ENCODE measurements at regions not wholly inside any gene's neighbourhood (a gene's known extent, or its start where the extent isn't known, plus 50 kb on each side); places are given as distances from the start of the nearest gene placed in this dataset.
"Not testable (repeated sequence)": the region's sequence is repeated elsewhere in the genome, so short reads cannot be mapped to it uniquely, and the experiment has no call there.

DNA sequence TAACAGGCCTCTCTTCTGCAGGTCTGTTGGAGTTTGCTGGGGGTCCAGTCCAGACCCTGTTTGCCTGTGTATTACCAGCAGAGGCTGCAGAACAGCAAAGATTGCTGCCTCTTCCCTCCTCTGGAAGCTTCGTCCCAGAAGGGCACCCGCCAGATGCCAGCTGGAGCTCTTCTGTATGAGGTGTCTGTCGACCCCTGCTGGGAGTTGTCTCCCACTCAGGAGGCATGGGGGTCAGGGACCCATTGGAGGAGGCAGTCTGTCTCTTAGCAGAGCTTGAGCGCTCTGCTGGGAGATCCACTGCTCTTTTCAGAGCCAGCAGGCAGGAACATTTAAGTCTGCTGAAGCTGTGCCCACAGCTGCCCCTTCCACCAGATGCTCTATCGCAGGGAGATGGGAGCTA, 361.1 kb upstream of the NRP1 start:
- H3K9ac ChIP-seq (ENCODE audit: low read depth, low read length) = no peak overlapping the region
- H4K20me1 ChIP-seq (ENCODE audit: insufficient read depth, low read length) = no peaks in the 10 kb centered on the region
- H3K9me3 ChIP-seq (ENCODE audit: insufficient read depth, low read length, severe bottlenecking) = no peaks in the 10 kb centered on the region
- ATAC-seq (ENCODE audit: insufficient read depth, low read depth) (no peak), DNase-seq (no peak)
- H3K4me2 ChIP-seq (ENCODE audit: insufficient read depth, low read length) = no peak overlapping the region
- H3K4me3 ChIP-seq (ENCODE audit: low read depth in 1 of 2, low read length in 2 of 2) = no peak overlapping the region
- no peak overlapping the region for H3K27ac ChIP-seq (ENCODE audit: low read length)
- H3K27me3 ChIP-seq (ENCODE audit: insufficient read depth, low read length, poor library complexity) = no peaks in the 10 kb centered on the region
- H2AFZ ChIP-seq (ENCODE audit: low read depth, low read length) = no peak overlapping the region
- no peak for TF ChIP-seq CTCF (IDR thresholded peaks at IDR 0.05; ENCODE audit: borderline replicate concordance, extremely low read depth, low read length, poor library complexity, severe bottlenecking)
- no peak for TF ChIP-seq EZH2 (IDR thresholded peaks at IDR 0.05; ENCODE audit: borderline replicate concordance, low read depth, low read length, severe bottlenecking)
- H3K79me2 ChIP-seq (ENCODE audit: insufficient read depth, low read length) = no peaks in the 10 kb centered on the region
- no peaks in the 10 kb centered on the region for H3K36me3 ChIP-seq (ENCODE audit: insufficient read depth, low read length)
- H3K4me1 ChIP-seq (ENCODE audit: insufficient read depth, low read length) = no peaks in the 10 kb centered on the region

- not testable (repeated sequence) for H3K36me3 ChIP-seq (ENCODE audit: insufficient read depth, low read length); ATAC-seq (ENCODE audit: insufficient read depth, low read depth)
Observed at GRCh38 chr10:33690536-33690935, 356.1 kb upstream of the NRP1 start.

DNA sequence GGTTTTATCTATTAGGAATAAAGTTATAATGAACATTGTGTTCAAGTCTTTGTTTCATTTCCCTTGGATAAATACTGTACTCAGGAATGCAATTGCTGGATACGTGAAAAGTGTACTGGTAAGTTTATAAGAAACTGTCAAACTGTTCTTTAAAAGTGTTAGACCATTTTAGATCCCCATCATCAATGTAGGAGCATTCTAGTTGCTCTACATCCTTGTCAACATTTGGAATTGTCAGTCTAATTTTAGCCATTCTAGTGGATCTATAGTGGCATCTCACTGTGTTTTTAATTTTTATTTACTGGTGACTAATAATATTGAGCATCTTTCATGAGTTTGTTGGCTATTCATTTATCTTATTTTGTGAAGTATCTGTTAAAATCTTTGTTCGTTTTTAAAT, 354.0 kb upstream of the NRP1 start:
- H3K4me1 ChIP-seq (ENCODE audit: insufficient read depth, low read length) = no peaks in the 10 kb centered on the region
- no peaks in the 10 kb centered on the region for H3K36me3 ChIP-seq (ENCODE audit: insufficient read depth, low read length)
- TF ChIP-seq EZH2 (IDR thresholded peaks at IDR 0.05; ENCODE audit: borderline replicate concordance, low read depth, low read length, severe bottlenecking) = no peak
- no peak for TF ChIP-seq CTCF (IDR thresholded peaks at IDR 0.05; ENCODE audit: borderline replicate concordance, extremely low read depth, low read length, poor library complexity, severe bottlenecking)
- H2AFZ ChIP-seq (ENCODE audit: low read depth, low read length) = no peak overlapping the region
- no peak for ATAC-seq (ENCODE audit: insufficient read depth, low read depth)
- no peaks in the 10 kb centered on the region for H3K27me3 ChIP-seq (ENCODE audit: insufficient read depth, low read length, poor library complexity)
- H3K9ac ChIP-seq (ENCODE audit: low read depth, low read length) = no peak overlapping the region
- H3K27ac ChIP-seq (ENCODE audit: low read length) = no peak overlapping the region
- H3K9me3 ChIP-seq (ENCODE audit: insufficient read depth, low read length, severe bottlenecking) = no peaks in the 10 kb centered on the region
- no peak for DNase-seq
- no peaks in the 10 kb centered on the region for H4K20me1 ChIP-seq (ENCODE audit: insufficient read depth, low read length)
- no peak overlapping the region for H3K4me3 ChIP-seq (ENCODE audit: low read depth in 1 of 2, low read length in 2 of 2)
- H3K79me2 ChIP-seq (ENCODE audit: insufficient read depth, low read length) = no peaks in the 10 kb centered on the region
- no peak overlapping the region for H3K4me2 ChIP-seq (ENCODE audit: insufficient read depth, low read length)

More at GRCh38 chr10:33690536-33690935, 356.1 kb upstream of the NRP1 start:
- H3K79me2 ChIP-seq (ENCODE audit: insufficient read depth, low read length); H3K27ac ChIP-seq (ENCODE audit: low read length); H4K20me1 ChIP-seq (ENCODE audit: insufficient read depth, low read length); H3K27me3 ChIP-seq (ENCODE audit: insufficient read depth, low read length, poor library complexity); H3K9ac ChIP-seq (ENCODE audit: low read depth, low read length); H3K4me1 ChIP-seq (ENCODE audit: insufficient read depth, low read length); H3K4me2 ChIP-seq (ENCODE audit: insufficient read depth, low read length); H3K9me3 ChIP-seq (ENCODE audit: insufficient read depth, low read length, severe bottlenecking); DNase-seq; H2AFZ ChIP-seq (ENCODE audit: low read depth, low read length); H3K4me3 ChIP-seq (ENCODE audit: low read depth in 1 of 2, low read length in 2 of 2): not testable (repeated sequence)

DNA sequence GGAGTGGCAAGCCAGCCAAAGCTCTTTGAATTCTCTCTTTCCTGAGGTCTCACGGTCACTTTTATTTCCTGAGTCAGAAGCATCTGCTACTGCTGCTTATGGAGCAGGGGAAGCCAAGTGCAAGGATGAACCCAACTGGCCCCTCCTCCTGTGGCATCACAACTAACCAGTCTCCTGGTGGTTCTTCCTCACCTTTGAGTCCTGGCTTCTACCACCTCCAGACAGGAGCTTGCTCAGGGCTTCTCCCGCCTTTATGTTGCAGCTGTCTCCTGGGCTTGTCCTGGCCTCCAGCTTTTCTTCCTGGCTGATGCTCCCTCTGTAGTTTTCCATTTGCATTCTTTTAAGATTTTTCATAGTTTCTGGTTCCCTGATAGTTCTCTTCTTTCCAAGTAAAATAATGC, 349.7 kb upstream of the NRP1 start:
- Histone ChIP-seq H3K36me3 (ENCODE audit: insufficient read depth, low read length) (no peaks in the 10 kb centered on the region), H3K4me2 (ENCODE audit: insufficient read depth, low read length) (no peak overlapping the region), H3K9me3 (ENCODE audit: insufficient read depth, low read length, severe bottlenecking) (peaks cover 3% of the 10 kb centered on the region), H4K20me1 (ENCODE audit: insufficient read depth, low read length) (no peaks in the 10 kb centered on the region), H3K4me1 (ENCODE audit: insufficient read depth, low read length) (no peaks in the 10 kb centered on the region), H3K4me3 (ENCODE audit: low read depth in 1 of 2, low read length in 2 of 2) (no peak overlapping the region), H3K27ac (ENCODE audit: low read length) (no peak overlapping the region), H3K27me3 (ENCODE audit: insufficient read depth, low read length, poor library complexity) (no peaks in the 10 kb centered on the region), H3K9ac (ENCODE audit: low read depth, low read length) (no peak overlapping the region), H3K79me2 (ENCODE audit: insufficient read depth, low read length) (no peaks in the 10 kb centered on the region), H2AFZ (ENCODE audit: low read depth, low read length) (no peak overlapping the region)
- TF ChIP-seq EZH2 (IDR thresholded peaks at IDR 0.05; ENCODE audit: borderline replicate concordance, low read depth, low read length, severe bottlenecking) (no peak), CTCF (IDR thresholded peaks at IDR 0.05; ENCODE audit: borderline replicate concordance, extremely low read depth, low read length, poor library complexity, severe bottlenecking) (no peak)
- DNase-seq (no peak), ATAC-seq (ENCODE audit: insufficient read depth, low read depth) (no peak)
